ENCODE measurements at regions not wholly inside any gene's neighbourhood (a gene's known extent, or its start where the extent isn't known, plus 50 kb on each side); places are given as distances from the start of the nearest gene placed in this dataset.

GRCh38 chr2:38187541-38188011 lies 111.6 kb upstream of the CYP1B1 start:
- TF ChIP-seq CTCF (conservative IDR thresholded peaks at IDR 0.05) (no peak), ZFX (IDR thresholded peaks at IDR 0.05) (no peak)

All from C4-2B (cell line).